NCI-H1436 treated with DMSO at 0.1 percent for 48 hours (cell line): ENCODE measurements at regions not wholly inside any gene's neighbourhood (a gene's known extent, or its start where the extent isn't known, plus 50 kb on each side); places are given as distances from the start of the nearest gene placed in this dataset.
"Not testable (repeated sequence)": the region's sequence is repeated elsewhere in the genome, so short reads cannot be mapped to it uniquely, and the experiment has no call there.

Source experiments
- DNase-seq: peaks from one replicate; lab custom pipeline; 2025; lab: John Stamatoyannopoulos, UW

DNA sequence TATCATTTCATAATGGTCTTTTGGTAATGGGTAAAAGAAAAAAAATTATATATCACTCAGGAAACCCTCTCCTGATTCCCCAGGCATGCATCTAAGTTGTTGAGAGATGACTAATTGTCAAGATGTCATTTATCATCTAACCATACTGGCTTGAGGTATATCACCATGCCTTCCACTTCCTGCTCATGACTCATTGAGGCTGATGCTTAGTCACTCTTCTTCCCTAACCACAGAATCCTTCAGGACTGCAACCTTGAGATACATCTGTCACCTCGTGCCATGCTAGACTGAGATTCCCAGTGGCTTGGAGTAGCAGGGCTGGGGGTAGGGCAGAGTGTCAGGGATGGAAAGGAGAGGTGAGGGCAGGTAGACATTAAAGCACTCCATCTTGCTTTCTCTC lies 782.5 kb upstream of the INTU start:
- no peak for DNase-seq

DNA sequence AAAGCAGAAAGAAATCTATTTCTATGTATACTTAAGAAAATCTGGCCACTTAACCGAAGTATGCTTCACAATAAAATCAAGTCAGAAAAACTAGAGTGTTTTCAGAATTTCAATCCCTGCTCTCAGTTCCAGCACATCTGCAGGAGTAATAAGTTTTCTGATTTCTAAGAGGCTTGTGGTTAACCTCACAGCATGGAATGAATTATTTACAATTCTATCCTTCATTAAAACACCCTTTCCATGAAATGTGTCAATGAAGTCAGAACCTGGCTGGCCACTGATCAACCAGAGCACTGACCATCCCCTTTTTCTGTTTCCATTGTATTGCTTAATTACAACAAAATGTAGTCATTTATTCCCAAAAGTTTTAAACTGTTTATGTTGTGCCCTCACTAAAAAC lies 781.4 kb upstream of the INTU start:
- DNase-seq = no peak

DNA sequence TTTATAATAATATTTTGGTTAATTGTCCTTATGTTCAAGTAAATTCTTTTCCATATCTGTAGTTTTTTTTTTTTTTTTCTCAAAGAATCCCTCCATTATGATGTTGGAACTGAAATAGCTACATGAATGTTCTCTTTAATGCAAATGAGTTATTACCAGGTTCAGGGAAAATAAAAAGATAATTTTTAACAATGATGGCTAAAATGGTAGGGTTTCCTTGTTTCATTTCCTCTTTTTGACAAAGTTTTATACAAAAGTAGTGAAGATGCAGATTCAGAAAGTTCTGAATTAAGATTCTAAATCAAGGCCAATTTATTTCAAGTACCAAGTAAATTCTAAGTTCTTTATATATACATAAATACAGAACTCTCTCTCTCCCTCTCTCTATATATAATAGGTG lies 779.0 kb upstream of the INTU start:
- DNase-seq = no peak

DNA sequence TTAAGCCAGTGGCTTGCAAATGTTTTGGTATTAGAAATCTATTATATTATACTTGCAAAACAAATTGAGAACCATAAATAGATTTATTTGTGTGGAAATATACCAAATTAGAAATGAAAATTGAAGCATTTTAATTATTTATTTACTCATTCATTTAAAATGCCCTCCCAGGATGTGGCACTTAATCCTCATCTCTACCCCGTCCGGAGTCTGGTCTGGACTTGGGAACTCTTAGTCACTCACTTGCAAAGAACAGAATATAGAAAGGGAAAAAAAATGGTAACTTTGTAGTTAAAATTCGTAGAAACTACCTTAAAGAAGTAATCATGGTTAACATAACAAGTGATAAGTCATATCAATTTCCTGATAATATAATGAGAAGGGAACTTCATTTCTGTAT lies 775.9 kb upstream of the INTU start:
- no peak for DNase-seq

DNA sequence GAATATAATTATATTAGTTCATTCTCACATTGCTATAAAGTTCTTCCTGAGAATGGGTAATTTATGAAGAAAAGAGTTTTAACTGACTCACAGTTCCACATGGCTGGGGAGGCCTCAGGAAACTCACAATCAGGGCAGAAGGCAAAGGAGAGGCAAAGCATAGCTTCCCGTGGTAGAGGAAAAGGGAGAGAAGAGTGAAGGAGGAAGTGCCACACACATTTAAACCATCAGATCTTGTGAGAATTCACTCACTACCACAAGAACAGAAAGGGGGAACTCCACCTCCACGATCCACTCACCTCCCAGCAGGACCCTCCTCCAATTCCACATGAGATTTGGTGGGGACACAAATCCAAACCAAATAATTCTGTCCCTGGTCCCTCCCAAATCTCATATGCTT lies 773.4 kb upstream of the INTU start:
- no peak for DNase-seq

DNA sequence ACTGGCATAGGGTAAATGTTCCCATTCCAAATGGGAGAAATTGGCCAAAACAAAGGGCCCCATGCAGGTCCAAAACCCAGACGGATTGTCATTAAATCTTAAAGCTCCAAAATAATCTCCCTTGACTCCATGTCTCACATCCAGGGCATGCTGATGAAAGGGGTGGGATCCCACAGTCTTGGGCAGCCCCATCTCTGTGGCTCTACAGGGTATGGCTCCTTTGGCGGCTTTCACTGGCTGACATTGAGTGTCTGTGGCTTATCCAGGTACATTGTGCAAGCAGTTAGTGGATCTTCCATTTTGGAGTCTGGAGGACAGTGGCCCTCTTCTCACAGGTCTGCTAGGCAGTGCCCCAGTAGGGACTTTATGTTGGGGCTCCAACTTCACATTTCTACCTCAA lies 772.9 kb upstream of the INTU start:
- DNase-seq = no peak

DNA sequence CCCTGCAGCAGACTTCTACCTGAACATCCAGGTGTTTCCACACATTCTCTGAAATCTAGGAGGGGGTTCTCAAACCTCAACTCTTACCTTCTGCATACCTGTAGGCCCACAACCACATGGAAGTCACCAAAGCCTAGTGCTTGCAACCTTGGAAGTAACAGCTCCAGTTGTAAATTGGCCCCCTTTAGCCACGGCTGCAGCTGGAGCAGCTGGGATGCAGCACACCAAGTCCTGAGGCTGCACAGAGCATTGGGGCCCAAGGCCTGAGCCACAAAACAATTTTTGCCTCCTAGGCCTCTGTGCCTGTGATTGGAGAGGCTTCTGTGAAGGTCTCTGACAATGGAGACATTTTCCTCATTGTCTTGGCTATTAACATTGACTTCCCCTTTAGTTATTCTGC lies 772.4 kb upstream of the INTU start:
- no peak for DNase-seq

DNA sequence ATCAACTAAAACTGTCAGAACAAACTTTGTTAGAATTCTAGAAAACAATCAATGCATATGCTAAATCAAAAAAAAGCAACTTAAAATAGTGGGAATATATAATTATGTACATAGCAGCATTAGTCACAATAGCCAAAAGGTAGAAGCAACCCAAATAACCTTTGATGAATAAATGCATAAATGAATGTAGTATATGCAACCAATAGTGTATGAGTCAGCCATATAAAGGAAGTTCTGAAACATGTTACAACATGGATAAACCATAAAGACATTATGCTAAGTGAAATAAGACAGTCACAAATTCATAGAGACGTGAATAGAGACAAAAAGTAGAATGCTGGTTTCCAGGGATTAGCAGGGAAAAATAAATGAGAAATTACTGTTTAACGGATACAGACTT lies 762.8 kb upstream of the INTU start:
- no peak for DNase-seq

DNA sequence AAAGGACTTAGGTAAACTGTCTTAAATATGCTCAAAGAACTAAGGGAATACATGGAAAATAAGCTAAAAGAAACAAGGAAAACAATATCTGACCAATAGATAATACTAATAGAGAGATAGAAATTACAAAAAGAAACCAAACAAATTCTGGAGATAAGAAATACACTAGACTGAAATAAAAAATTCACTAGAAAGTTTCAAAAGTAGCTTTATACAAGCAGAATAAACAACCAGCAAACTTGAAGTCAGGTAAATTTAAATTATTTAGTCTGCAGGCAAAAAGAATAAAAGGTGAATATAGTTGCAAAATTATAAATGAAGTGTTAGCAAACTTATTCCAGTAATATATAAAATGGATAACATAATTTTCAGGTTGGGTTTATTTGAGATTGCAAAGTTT lies 760.9 kb upstream of the INTU start:
- DNase-seq = no peak

DNA sequence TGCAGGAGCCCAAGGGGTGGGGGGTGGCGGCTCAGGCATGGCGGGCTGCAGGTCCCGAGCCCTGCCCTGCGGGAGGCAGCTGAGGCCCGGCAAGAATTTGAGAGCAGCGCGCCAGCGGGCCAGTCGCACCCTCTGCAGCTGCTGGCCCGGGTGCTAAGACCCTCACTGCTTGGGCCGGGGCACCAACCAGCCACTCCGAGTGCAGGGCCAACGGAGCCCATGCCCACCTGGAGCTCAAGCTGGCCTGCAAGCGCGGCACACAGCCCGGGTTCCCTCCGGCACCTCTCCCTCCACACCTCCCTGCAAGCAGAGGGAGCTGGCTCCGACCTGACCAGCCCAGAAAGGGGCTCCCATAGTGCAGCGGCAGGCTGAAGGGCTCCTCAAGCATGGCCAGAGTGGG lies 758.2 kb upstream of the INTU start:
- no peak for DNase-seq

DNA sequence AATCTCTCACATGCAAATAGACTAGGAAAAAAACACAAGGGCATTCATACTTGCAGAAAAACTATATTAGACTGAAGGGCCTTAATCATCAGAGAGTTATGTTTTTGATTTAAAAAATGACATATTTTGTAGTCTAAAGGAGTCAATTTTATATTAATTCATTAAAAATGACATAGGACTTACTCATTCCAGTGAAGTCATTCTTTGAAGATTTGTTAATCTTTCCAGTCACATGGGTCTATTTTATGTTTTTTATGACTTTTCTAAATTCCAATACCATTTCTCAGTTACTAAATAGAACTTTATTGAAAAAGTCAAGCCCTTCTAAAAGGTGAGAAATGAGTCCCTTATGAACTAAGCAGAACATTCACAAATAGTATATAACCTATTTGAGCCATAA lies 743.8 kb upstream of the INTU start:
- no peak for DNase-seq

DNA sequence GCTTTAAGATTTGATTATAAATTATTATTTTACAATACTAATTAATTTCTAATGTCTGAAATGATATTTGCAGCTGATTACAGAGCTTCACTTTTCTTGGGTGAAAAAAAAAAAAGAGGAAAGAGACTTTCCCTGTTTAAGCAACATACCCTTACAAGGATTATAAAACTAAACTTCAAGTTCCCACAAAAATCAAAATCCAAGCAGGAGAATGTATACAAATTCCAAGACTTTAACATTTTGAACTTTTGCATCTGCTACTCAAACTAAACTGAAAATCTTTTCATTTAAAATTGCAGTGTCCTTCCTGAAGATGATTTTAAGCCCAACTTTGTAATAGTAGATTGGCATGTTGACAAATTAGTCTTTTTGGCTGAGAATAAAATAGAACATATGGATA lies 742.4 kb upstream of the INTU start:
- DNase-seq = no peak

DNA sequence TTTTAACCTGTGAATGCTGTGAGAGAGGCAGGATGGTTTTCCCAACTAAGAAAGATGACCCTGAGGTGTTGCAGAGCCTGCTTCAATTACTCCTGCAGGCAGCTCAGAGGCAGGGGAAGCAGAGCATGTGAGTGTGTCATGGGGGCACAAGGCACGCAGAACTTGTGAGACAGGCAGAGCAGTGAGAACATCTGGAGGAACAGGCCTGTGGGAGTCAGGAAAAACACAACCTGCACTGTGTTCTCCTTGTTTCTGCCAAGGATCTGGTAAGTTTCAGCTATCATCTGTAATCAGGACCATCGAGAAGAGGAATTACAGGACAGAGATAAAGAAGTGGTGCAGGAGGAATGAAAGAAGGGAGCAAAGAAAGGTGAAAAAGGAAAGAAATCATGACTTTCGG lies 741.8 kb upstream of the INTU start:
- no peak for DNase-seq

DNA sequence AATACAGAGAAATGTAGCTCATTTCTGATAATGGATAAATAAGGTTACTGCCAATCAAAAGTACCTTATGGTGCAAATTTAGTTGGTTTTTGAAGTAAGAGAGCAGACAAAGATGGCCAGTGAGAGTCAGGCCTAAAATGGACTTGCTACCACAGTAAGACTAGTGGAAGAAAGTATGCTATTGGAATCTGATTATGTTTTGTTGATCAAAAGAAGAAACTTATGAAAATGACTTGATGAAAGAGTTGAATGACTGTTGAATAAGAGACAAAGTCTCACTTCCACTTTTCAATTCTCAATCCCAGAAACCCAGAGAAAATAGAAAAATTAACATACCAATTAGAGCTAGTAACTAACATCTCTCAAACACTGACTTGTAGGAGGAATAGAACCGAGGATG lies 737.8 kb upstream of the INTU start:
- no peak for DNase-seq

DNA sequence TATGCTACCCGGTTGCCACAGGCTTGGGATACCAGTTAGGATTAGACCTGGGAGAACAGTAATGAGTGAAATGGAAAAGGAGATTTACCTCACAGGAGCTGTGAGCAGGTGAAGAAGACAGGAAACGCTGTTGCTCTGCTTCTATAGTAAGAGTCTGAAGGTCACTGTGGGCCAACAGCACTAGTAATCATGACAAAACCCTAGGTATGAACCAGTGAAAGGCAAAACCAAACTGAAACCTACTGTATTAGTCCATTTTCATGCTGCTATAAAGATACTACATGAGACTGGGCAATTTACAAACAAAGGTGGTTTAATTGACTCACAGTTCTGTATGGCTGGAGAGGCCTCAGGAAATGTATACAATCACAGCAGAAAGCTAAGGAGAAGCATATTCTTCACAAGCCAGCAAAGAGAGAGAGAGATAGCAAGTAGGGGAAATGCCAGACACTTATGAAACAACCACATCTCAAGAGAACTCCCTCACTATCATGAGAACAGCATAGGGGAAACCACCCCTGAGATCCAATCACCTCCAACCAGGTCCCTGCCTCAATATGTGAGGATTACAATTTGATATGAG lies 736.7 kb upstream of the INTU start:
- DNase-seq = no peak

DNA sequence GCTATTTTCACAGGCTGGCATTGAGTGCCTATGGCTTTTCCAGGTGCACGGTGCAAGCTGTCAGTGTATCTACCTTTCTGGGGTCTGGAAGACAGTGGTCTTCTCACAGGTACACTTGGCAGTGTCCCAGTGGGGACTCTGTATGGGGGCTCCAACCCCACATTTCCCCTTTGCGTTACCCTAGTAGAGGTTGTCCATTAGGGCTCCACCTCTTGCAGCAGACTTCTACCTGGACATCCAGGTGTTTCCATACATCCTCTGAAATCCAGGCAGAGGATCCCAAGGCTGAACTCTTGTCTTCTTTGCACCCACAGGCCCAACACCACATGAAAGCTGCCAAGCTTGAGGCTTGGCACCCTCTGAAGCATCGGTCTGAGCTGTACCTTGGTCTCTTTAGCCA lies 735.7 kb upstream of the INTU start:
- no peak for DNase-seq

DNA sequence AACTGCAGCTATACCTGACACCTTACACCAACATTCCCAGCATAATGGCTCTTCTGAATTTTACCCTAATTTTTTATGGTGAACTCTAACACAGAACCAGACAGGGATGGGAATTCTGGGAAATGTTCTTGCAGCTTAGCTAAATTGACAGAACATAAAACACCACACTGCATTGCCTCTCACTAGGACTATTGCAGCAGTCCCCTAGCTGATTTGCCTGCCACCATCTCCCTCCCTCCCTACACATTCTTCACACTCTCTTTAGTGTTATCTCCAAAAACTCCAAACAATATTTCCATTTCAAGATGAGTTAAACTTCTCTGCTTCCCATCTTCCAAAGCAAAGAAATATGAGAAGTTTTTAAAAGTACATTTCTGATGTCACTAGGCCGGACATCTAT lies 733.9 kb upstream of the INTU start:
- DNase-seq = no peak

DNA sequence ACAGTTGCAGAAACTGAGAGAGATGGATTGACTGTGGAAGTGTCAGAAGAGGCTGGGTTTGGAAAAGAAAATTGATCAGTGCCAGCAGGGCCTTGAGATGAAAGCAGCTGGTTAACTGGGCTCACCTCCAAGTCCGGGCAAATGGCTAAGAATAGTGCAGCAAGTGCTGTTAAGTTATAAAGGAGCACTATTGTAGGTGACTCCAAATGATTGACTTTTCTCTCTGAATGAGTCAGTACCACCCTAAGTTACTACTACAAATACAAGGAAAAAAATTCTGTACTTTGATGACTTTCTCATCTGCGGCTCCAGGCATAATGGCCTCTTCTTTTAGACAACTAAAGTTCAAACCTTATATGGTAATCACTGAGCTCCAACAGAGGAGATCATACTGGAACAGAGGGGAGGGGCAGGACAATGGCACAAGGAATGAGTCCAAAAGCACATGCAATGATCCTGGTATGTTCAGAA lies 733.4 kb upstream of the INTU start:
- no peak for DNase-seq

DNA sequence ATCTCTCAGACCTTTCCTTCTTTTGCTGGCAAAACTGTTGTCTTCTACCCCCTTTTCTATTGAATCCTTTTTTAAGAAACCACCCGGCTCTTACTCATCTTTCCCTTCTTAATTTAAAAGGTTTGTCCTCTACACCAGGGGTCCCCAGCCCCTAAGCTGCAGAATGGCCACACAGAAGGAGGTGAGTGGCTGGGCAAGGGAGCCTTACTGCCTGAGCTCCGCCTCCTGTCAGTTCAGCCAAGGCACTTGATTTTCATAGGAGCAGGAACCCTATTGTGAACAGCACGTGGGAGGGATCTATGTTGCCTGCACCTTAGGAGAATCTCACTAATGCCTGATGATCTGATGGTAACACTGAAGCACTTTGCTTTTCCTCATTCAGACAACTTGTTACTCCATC lies 726.3 kb upstream of the INTU start:
- no peak for DNase-seq

DNA sequence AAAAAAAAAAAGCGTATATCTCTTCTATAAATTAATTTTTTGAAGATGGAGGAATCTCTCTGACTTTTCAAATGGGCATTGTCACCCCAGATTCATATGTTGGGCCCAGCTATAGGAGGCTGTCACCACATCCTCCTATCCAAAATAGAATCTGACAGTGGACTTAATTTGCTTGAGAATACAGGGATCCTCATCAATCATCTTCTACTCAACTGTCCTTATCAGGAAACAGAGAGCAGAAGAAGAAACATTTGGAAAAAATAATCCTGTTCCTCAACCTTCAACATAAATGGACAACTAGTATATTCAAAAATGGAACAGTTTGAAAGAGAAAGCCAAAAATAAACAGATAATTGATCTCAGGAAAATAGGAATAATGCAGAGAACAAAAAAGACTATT lies 725.4 kb upstream of the INTU start:
- DNase-seq = no peak

DNA sequence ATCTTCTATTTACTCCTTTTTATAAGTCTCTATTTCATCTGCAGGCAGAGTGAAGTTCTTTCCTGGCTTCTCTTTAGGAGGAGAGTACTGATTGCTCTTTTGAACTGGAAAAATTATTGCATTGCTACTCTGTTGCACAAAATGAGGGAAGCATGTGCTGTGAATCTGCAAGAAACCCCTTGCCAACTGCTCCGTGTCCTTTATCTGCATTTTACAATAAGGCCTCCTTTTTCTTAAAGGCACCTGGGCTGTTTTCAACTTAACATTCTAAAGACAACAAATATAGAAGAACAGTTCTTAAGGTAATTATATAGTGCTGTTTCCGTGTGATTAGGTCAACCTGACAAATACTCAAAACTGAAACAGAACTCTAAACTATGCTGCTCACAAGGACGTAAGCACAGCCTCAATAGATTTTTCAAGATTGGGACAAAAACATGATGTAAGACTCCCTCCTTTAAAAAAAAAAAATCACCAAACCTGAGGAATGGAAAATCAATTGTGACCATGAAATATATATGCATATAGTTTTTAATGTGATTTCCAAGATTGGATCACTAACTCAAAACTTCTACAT lies 716.6 kb upstream of the INTU start:
- no peak for DNase-seq

DNA sequence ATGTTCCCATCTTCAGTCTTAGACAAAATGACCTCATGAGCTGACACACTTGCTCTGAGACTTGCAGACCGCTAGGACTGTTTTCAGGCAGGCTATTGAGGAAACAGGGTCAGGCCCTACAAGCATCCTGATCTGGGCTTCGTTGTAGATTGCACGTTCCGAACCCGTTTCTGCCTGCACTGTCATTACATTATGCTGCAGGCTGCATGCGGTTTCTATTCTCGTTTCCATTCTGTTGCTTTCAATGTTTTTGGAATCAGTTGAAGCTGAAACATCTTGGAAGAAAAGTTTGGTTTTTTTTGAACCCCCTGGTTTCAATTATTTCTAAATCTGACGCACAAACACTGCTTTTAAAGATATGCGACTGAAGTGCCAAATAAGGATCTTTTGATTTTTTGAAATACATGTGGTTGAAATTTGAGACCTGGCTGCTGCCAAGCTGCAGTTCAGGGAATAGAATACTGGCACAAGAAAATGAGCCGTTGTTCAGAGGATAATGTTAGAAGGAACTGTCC lies 716.1 kb upstream of the INTU start:
- no peak for DNase-seq

DNA sequence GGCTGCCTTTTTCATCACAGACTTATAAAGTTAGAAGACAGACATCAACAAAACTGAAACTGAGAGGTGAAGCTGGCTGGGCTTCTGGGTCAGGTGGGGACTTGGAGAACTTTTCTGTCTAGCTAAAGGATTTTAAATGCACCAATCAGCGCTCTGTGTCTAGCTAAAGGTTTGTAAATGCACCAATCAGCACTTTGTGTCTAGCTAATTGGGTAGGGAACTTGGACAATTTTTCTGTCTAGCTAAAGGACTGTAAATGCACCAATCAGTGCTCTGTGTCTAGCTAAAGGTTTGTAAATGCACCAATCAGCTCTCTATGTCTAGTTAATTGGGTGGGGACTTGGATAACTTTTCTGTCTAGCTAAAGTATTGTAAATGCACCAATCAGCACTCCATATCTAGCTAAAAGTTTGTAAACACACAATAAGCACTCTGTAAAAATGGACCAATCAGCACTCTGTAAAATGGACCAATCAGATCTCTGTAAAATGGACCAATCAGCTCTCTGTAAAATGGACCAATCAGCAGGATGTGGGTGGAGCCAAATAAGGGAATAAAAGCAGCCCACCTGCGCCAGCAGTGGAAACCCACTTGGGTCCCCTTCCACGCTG lies 710.3 kb upstream of the INTU start:
- DNase-seq = not testable (repeated sequence)

DNA sequence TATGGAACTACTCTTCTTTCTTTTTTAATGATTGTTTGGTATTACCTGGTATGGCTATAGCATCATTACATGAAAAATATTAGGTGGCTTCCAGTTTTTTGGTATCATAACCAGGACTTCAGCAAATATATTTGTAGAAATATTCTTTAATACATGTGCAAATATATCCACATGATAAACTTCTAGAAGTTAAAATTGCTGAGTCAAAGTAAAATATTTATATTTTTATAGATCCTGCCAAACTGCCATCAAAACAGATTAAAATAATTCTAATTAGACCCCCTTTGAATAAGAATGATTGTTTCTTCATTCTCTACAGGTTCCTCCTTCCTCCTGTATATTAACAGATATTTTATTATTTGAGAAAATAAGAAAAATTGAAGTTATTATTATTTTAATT lies 708.5 kb upstream of the INTU start:
- no peak for DNase-seq
